ENCODE measurements at regions not wholly inside any gene's neighbourhood (a gene's known extent, or its start where the extent isn't known, plus 50 kb on each side); places are given as distances from the start of the nearest gene placed in this dataset.

GRCh38 chr5:4144411-4145007, 548.9 kb downstream of the IRX1 start:
- H3K27me3 Mint-ChIP-seq = no peaks in the 10 kb centered on the region
- no peaks in the 10 kb centered on the region for H3K36me3 Mint-ChIP-seq
- CTCF ChIA-PET = no interaction called here
- no peaks in the 10 kb centered on the region for H3K4me1 Mint-ChIP-seq
- no peak overlapping the region for H3K27ac Mint-ChIP-seq
- no peak overlapping the region for H3K4me3 Mint-ChIP-seq
- peaks cover 18% of the 10 kb centered on the region for H3K9me3 Mint-ChIP-seq
- no peak for DNase-seq

DNA sequence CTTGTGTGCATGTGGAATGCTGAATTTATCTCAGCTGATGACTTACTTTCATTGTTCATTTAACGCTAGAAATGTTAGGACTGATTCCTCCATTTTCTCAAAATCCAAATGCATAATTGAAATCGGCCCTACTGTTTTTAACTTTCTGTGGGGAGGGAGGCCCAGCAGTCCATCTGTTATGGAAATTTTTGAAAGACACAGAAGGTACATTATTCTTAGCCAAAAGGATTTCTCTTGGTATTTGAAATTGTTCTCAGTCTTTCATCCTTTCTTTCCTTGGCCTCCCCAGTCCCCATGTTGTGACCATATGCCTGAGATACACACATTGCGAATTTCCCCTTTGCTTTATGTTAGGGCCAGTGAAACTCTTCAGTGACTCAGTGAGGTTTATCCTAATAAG, 549.9 kb downstream of the IRX1 start:
- Mint-ChIP-seq H3K27me3 (no peaks in the 10 kb centered on the region), H3K27ac (no peak overlapping the region), H3K4me1 (no peaks in the 10 kb centered on the region), H3K4me3 (no peak overlapping the region), H3K36me3 (no peaks in the 10 kb centered on the region), H3K9me3 (peaks cover 15% of the 10 kb centered on the region)
- DNase-seq = no peak
- CTCF ChIA-PET = no interaction called here

DNA sequence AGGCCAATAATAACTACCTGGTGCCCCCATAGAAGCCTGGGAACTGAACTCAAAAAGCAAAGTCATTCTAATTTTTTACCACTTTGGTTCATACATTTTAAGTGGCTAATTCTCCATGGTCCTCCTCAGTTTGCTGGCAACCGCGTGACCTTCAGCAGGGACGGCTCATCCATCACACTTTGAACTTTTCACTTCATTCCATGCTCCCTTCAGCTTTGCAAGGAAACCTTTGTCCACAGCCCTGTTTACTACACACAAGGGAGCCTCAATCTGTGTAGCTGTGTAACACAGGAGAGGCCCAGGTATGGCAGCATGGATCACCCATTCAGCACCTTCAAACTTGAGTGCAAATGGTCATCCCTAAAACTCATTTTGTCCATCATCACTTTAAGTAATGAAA, 552.4 kb downstream of the IRX1 start:
- Mint-ChIP-seq H3K27me3 (no peaks in the 10 kb centered on the region), H3K9me3 (peaks cover 11% of the 10 kb centered on the region), H3K36me3 (no peaks in the 10 kb centered on the region), H3K4me3 (no peak overlapping the region), H3K4me1 (no peaks in the 10 kb centered on the region), H3K27ac (no peak overlapping the region)
- CTCF ChIA-PET = no interaction called here
- no peak for DNase-seq

DNA sequence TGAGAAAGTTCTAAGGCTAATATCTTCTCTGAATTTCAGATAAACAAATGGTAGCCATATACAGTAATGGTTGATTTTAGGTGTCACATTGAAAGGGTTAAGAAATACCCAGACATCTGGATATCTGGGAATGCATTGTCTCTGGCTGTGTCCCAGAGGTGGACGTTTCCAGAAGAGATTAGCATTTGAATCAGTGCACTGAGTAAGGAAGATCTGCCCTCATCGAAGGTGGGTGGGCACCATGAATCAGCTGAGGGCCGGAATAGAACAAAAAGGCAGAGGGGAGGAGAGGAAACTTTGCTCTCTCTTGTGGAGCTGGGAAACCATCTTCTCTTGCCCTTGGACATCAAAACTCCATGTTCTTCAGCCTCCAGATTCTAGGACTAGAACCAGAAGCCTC, 554.4 kb downstream of the IRX1 start:
- DNase-seq = no peak
- Mint-ChIP-seq H3K9me3 (peaks cover 9% of the 10 kb centered on the region), H3K27me3 (no peaks in the 10 kb centered on the region), H3K4me3 (no peak overlapping the region), H3K4me1 (no peaks in the 10 kb centered on the region), H3K36me3 (no peaks in the 10 kb centered on the region), H3K27ac (no peak overlapping the region)
- CTCF ChIA-PET = no interaction called here

- Mint-ChIP-seq H3K36me3 (no peaks in the 10 kb centered on the region), H3K4me1 (no peaks in the 10 kb centered on the region), H3K4me3 (no peak overlapping the region), H3K27me3 (no peaks in the 10 kb centered on the region), H3K27ac (no peak overlapping the region), H3K9me3 (peaks cover 1% of the 10 kb centered on the region)
- CTCF ChIA-PET = no interaction called here
- no peak for DNase-seq
These were observed 560.5 kb downstream of the IRX1 start for GRCh38 chr5:4156153-4156552.

DNA sequence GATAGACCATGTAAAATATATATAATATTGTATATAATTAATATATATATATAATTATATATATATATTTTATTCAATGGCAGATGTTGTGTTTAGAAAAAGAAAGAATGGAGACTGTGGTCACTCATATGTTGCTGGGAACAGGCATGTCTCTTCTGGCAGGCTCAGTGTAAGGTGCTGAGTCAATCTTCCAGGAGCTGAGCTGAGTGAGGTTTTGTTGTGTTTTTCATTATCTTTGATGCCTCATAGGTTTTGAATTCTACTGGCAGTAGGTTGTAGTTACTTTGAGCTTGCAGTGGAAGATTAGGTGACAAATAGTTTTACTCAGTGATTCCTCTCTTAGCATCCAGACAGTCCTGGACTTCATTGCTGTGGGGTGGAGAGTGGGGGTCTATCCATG, 561.3 kb downstream of the IRX1 start:
- CTCF ChIA-PET = no interaction called here
- Mint-ChIP-seq H3K36me3 (no peaks in the 10 kb centered on the region), H3K4me1 (no peaks in the 10 kb centered on the region), H3K27me3 (no peaks in the 10 kb centered on the region), H3K27ac (no peak overlapping the region), H3K4me3 (no peak overlapping the region), H3K9me3 (peaks cover 1% of the 10 kb centered on the region)
- DNase-seq = no peak

GRCh38 chr5:4158750-4159447, 563.3 kb downstream of the IRX1 start:
- Mint-ChIP-seq H3K4me3 (no peak overlapping the region), H3K4me1 (no peaks in the 10 kb centered on the region), H3K27ac (no peak overlapping the region), H3K36me3 (no peaks in the 10 kb centered on the region), H3K9me3 (no peaks in the 10 kb centered on the region), H3K27me3 (no peaks in the 10 kb centered on the region)
- CTCF ChIA-PET = no interaction called here
- no peak for DNase-seq

DNA sequence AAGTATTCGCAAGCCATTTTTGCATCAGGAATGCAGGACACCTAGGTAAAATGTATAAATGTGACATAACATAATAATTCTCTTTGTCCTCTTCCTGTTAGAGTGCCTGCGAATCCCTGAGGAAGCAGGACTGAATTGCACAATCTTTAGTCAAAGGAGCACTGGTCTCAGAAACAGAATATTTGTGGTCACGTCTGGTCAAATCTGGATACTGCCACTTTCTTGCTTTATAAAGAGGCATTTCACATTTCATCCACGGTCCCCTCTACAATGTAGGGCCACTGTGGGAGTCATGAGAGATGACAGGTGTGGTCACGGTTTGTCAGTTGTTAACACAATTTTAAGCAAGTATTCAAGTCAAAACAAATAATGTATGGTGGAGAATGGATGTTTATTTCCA, 564.0 kb downstream of the IRX1 start:
- Mint-ChIP-seq H3K27me3 (no peaks in the 10 kb centered on the region), H3K27ac (no peak overlapping the region), H3K9me3 (no peaks in the 10 kb centered on the region), H3K36me3 (no peaks in the 10 kb centered on the region), H3K4me1 (no peaks in the 10 kb centered on the region), H3K4me3 (no peak overlapping the region)
- CTCF ChIA-PET = no interaction called here
- no peak for DNase-seq

DNA sequence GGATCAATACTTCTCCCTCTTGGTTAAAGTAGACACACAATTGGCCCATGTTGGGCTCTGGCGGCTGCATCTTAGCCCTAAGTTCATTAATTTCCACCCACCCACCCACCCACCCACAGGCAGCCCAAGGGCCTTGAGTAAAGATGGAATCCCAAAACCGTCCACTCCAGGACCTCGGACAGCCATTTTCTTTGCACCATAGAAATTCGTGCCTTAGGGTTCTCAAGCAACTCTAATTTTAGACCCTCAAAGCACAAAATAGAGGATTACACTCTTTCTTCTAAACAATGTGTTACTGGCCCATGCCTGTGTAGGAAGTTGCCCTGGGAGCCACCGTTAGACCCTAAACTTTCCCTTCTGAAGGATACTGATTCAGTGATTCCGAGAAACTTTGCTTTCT, 568.5 kb downstream of the IRX1 start:
- peaks cover 3% of the 10 kb centered on the region for H3K9me3 Mint-ChIP-seq
- H3K4me3 Mint-ChIP-seq = no peak overlapping the region
- no peak overlapping the region for H3K27ac Mint-ChIP-seq
- CTCF ChIA-PET = no interaction called here
- no peaks in the 10 kb centered on the region for H3K27me3 Mint-ChIP-seq
- no peaks in the 10 kb centered on the region for H3K36me3 Mint-ChIP-seq
- no peak for DNase-seq
- H3K4me1 Mint-ChIP-seq = no peaks in the 10 kb centered on the region

- DNase-seq = no peak
- no peaks in the 10 kb centered on the region for H3K4me1 Mint-ChIP-seq
- no peak overlapping the region for H3K4me3 Mint-ChIP-seq
- CTCF ChIA-PET = no interaction called here
- no peaks in the 10 kb centered on the region for H3K27me3 Mint-ChIP-seq
- no peak overlapping the region for H3K27ac Mint-ChIP-seq
- peaks cover 10% of the 10 kb centered on the region for H3K9me3 Mint-ChIP-seq
- no peaks in the 10 kb centered on the region for H3K36me3 Mint-ChIP-seq
These were observed 585.1 kb downstream of the IRX1 start for GRCh38 chr5:4180703-4181102.

DNA sequence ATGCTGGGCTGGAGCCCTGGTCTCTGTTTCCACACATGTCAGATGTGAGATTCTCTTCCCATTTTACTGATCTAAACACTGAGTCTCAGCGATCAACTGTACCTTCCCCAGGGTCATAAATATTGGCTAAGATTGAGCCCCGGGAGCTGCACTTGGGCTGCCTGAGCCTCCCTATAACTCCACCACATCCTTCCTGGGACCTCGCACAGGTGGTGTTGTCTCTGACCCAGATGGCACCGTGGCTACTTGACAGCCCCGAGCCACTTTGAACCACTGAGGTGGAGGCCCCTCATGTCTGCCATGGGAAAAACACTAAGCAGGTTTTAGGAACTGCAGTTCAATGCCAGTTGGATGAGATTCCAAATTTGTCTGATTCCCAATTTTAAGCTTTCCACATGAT, 586.5 kb downstream of the IRX1 start:
- peaks cover 15% of the 10 kb centered on the region for H3K9me3 Mint-ChIP-seq
- H3K4me1 Mint-ChIP-seq = no peaks in the 10 kb centered on the region
- no peaks in the 10 kb centered on the region for H3K27me3 Mint-ChIP-seq
- no peak overlapping the region for H3K4me3 Mint-ChIP-seq
- no peaks in the 10 kb centered on the region for H3K36me3 Mint-ChIP-seq
- no peak for DNase-seq
- CTCF ChIA-PET = no interaction called here
- H3K27ac Mint-ChIP-seq = no peak overlapping the region

DNA sequence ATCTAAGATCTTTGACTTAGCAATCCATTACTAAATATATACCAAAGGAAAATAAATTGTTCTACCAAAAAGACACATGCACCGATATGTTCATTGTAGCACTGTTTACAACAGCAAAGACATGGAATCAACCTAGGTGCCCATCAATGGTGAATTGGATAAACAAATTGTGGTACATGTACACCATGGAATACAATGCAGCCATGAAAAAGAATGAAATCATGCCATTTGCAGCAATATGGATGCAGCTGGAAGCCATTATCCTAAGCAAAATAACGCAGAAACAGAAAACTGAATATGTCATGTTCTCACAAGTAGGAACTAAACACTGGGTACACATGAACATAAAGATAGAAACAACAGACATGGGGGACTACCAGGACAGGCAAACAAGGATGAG, 589.5 kb downstream of the IRX1 start:
- no peak for DNase-seq
- Mint-ChIP-seq H3K9me3 (peaks cover 12% of the 10 kb centered on the region), H3K4me1 (no peaks in the 10 kb centered on the region), H3K4me3 (no peak overlapping the region), H3K36me3 (no peaks in the 10 kb centered on the region), H3K27me3 (no peaks in the 10 kb centered on the region), H3K27ac (no peak overlapping the region)
- CTCF ChIA-PET = no interaction called here

- no peak for DNase-seq
- CTCF ChIA-PET = no interaction called here
- Mint-ChIP-seq H3K27me3 (no peaks in the 10 kb centered on the region), H3K36me3 (no peaks in the 10 kb centered on the region), H3K4me1 (no peaks in the 10 kb centered on the region), H3K9me3 (peaks cover 10% of the 10 kb centered on the region), H3K27ac (no peak overlapping the region), H3K4me3 (no peak overlapping the region)
These were observed 593.1 kb downstream of the IRX1 start for GRCh38 chr5:4188704-4189103.

- H3K4me3 Mint-ChIP-seq = no peak overlapping the region
These were observed 593.7 kb downstream of the IRX1 start for GRCh38 chr5:4189317-4189716.

DNA sequence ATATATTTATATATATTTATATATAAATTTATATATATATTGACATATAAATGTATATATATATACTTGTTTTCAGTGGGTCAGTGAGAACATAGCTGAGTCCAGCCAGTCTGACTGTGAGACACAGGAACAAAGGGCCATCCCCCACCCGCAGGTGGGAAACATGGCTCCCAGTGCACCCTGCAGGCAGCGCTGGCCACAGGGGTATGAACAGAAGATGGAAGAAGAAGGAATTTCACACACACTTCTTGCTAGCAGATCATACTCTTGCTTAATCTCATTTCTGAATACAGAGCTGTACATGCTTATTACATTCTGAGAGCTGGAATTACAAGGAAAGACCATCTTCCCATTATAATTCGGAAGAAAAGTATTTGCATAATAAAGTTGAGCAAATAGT, 595.4 kb downstream of the IRX1 start:
- Mint-ChIP-seq H3K4me3 (no peak overlapping the region), H3K9me3 (peaks cover 2% of the 10 kb centered on the region), H3K27ac (no peak overlapping the region), H3K4me1 (no peaks in the 10 kb centered on the region), H3K36me3 (no peaks in the 10 kb centered on the region), H3K27me3 (no peaks in the 10 kb centered on the region)
- DNase-seq = peak; percentile 35
- CTCF ChIA-PET = no interaction called here

More at GRCh38 chr5:4189317-4189716, 593.7 kb downstream of the IRX1 start:
- Mint-ChIP-seq H3K27me3 (no peaks in the 10 kb centered on the region), H3K27ac (no peak overlapping the region), H3K36me3 (no peaks in the 10 kb centered on the region), H3K9me3 (peaks cover 9% of the 10 kb centered on the region), H3K4me1 (no peaks in the 10 kb centered on the region)
- CTCF ChIA-PET = interaction anchor here (0.6 kb wide), 1 partner anchor 891 kb away, joined by 3 read pairs; no protein-coding TSS in a partner anchor
- peak; percentile 54 for DNase-seq

Measured in activated naive CD4-positive, alpha-beta T cell treated with anti-CD3 and anti-CD28 coated beads, Interleukin-2, amount 10 ng/mL, durations not matched to agents 7 days and 5 days (primary cell).